Lower lobe of right lung (tissue), 2 donors: ENCODE measurements at regions not wholly inside any gene's neighbourhood (a gene's known extent, or its start where the extent isn't known, plus 50 kb on each side); places are given as distances from the start of the nearest gene placed in this dataset.

Experiments used
- ATAC-seq, 2 donors: fragments of 200-7000 bp; cut with Tn5 transposase; one replicate each; pipeline ENCODE4 v1.9.1; 2020 to 2022; ENCODE audit warnings: mild to moderate bottlenecking in 2 of 2, moderate library complexity in 2 of 2
- DNase-seq: peaks from one replicate; pipeline ENCODE4 v3.0.0-alpha.2; 2020
- H3K27ac ChIP-seq: fragments of 200-600 bp; one replicate; pipeline ENCODE4 v1.8.0; 2022
- H3K27me3 ChIP-seq: fragments of 200-600 bp; one replicate; pipeline ENCODE4 v1.8.0; 2022; ENCODE audit warnings: low read depth
- H3K36me3 ChIP-seq: fragments of 200-600 bp; one replicate; pipeline ENCODE4 v1.8.0; 2022; ENCODE audit warnings: mild to moderate bottlenecking
- H3K4me1 ChIP-seq: fragments of 200-600 bp; one replicate; pipeline ENCODE4 v1.8.0; 2022
- H3K4me3 ChIP-seq: fragments of 200-600 bp; one replicate; pipeline ENCODE4 v1.8.0; 2022; ENCODE audit warnings: mild to moderate bottlenecking
- H3K9me3 ChIP-seq: fragments of 200-600 bp; one replicate; pipeline ENCODE4 v1.8.0; 2022
- intact Hi-C: fragments of 100-400 bp; cut with DNase I; formaldehyde crosslinking; loops from one replicate; pipeline ENCODE4 v1.11.0; 2022
- TF ChIP-seq, protein P1 (sequence below): fragments of 200-600 bp; IDR thresholded peaks from one replicate; pipeline ENCODE4 v1.8.0; 2022; ENCODE audit warnings: antibody characterized with exemption, mild to moderate bottlenecking
- donor health status: DM: no; HTN: yes; CAD: no; lungs with severe emphysema.

DNA sequence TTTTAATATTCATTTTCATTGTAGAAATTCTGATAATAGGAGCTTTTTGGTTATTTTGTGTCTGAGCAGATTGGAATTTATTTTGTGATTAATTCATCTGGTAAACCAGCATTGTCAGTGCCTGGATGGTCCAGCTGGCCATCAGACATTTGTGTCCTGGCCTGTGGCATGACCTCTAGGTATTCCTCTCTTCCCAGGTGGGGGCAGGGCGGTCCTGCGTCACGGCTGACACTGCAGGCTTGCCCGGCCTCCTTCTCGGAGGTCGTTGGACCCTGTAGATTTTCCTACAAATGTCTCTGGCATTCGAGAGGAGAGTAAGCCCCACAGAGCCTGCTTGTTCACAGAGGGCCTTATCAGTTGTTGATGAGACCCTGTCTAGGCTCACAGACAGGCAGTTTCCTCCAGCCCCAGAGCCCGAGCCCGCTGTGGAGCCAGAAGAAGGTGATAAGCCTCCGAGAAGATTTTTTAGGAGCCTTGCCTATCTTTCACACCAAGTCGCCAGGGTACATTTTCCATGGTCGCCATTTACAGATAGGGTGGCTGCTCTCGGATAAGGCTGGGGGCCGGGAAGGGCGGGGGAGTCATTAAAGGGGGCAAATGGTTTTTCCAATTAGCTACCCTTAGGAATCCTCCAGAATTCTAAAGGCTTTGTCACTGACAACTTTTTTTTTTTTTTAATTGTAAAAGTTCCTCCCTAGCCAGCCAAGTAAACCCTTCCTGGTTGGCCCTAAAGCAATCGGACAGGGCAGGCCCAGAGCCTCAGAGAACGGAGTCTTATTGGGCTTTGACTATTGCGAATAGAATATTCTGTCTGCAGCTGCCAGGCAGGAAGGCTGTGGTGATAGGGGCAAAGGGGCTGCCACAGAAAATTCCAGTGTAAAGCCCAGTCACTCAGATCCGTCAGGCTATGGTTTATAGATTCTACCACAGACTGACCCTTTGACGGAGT lies 78.1 kb upstream of the TBX20 start:
- ATAC-seq, result no peak
- TF ChIP-seq, protein P1, sequence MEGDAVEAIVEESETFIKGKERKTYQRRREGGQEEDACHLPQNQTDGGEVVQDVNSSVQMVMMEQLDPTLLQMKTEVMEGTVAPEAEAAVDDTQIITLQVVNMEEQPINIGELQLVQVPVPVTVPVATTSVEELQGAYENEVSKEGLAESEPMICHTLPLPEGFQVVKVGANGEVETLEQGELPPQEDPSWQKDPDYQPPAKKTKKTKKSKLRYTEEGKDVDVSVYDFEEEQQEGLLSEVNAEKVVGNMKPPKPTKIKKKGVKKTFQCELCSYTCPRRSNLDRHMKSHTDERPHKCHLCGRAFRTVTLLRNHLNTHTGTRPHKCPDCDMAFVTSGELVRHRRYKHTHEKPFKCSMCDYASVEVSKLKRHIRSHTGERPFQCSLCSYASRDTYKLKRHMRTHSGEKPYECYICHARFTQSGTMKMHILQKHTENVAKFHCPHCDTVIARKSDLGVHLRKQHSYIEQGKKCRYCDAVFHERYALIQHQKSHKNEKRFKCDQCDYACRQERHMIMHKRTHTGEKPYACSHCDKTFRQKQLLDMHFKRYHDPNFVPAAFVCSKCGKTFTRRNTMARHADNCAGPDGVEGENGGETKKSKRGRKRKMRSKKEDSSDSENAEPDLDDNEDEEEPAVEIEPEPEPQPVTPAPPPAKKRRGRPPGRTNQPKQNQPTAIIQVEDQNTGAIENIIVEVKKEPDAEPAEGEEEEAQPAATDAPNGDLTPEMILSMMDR, result no peak
- Histone ChIP-seq H3K27ac (no peak overlapping the region), H3K4me1 (no peaks in the 10 kb centered on the region), H3K4me3 (no peak overlapping the region), H3K9me3 (no peaks in the 10 kb centered on the region), H3K36me3 (no peaks in the 10 kb centered on the region), H3K27me3 (no peaks in the 10 kb centered on the region)
- intact Hi-C loops, result no loop called here
- DNase-seq, result no peak

DNA sequence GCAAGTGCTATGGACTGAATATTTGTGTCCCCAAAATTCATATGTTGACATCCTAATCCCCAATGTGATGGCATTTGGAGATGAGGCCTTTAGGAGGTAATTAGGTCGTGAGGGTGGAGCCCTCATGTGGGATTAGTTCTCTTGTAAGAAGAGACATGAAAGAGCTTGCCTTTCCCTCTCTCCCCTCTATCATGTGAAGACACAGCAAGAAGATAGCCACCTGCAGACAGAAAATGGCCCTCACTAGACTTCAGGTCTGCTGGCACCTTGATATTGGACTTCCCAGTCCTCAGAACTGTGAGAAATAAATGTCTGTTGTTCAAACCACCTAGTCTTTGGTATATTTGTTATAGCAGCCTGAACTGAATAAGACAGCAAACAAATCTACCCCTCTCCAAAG lies 75.1 kb upstream of the TBX20 start:
- Histone ChIP-seq H3K4me3 (no peak overlapping the region), H3K4me1 (no peaks in the 10 kb centered on the region), H3K27me3 (no peaks in the 10 kb centered on the region), H3K36me3 (no peaks in the 10 kb centered on the region), H3K9me3 (peaks cover 4% of the 10 kb centered on the region), H3K27ac (no peak overlapping the region)
- intact Hi-C loops, result no loop called here
- DNase-seq (no peak), ATAC-seq (no peak)
- TF ChIP-seq, protein P1, result no peak

GRCh38 chr7:35319606-35320005 lies 65.7 kb upstream of the TBX20 start:
- Histone ChIP-seq H3K27ac (no peak overlapping the region), H3K27me3 (no peaks in the 10 kb centered on the region), H3K36me3 (no peaks in the 10 kb centered on the region), H3K9me3 (no peaks in the 10 kb centered on the region), H3K4me3 (no peak overlapping the region), H3K4me1 (no peaks in the 10 kb centered on the region)
- ATAC-seq, result no peak
- TF ChIP-seq, protein P1, result no peak
- intact Hi-C loops, result no loop called here
- no peak for DNase-seq

GRCh38 chr7:35316549-35316948 lies 62.6 kb upstream of the TBX20 start:
- TF ChIP-seq, protein P1, result no peak

GRCh38 chr7:35315517-35315916 lies 61.6 kb upstream of the TBX20 start:
- no peaks in the 10 kb centered on the region for H3K36me3 ChIP-seq
- TF ChIP-seq, protein P1, result no peak
- H3K9me3 ChIP-seq, result no peaks in the 10 kb centered on the region
- no peak overlapping the region for H3K27ac ChIP-seq
- H3K4me1 ChIP-seq, result no peaks in the 10 kb centered on the region
- H3K27me3 ChIP-seq, result no peaks in the 10 kb centered on the region
- no peak overlapping the region for H3K4me3 ChIP-seq
- ATAC-seq, result no peak
- intact Hi-C loops, result no loop called here
- no peak for DNase-seq

More at GRCh38 chr7:35316549-35316948, 62.6 kb upstream of the TBX20 start:
- H3K27me3 ChIP-seq, result no peaks in the 10 kb centered on the region
- no peaks in the 10 kb centered on the region for H3K9me3 ChIP-seq
- no peak for DNase-seq
- intact Hi-C loops, result no loop called here
- H3K36me3 ChIP-seq, result no peaks in the 10 kb centered on the region
- H3K4me1 ChIP-seq, result no peaks in the 10 kb centered on the region
- no peak overlapping the region for H3K27ac ChIP-seq
- ATAC-seq, result no peak
- no peak overlapping the region for H3K4me3 ChIP-seq
